ENCODE measurements at regions not wholly inside any gene's neighbourhood (a gene's known extent, or its start where the extent isn't known, plus 50 kb on each side); places are given as distances from the start of the nearest gene placed in this dataset.

DNA sequence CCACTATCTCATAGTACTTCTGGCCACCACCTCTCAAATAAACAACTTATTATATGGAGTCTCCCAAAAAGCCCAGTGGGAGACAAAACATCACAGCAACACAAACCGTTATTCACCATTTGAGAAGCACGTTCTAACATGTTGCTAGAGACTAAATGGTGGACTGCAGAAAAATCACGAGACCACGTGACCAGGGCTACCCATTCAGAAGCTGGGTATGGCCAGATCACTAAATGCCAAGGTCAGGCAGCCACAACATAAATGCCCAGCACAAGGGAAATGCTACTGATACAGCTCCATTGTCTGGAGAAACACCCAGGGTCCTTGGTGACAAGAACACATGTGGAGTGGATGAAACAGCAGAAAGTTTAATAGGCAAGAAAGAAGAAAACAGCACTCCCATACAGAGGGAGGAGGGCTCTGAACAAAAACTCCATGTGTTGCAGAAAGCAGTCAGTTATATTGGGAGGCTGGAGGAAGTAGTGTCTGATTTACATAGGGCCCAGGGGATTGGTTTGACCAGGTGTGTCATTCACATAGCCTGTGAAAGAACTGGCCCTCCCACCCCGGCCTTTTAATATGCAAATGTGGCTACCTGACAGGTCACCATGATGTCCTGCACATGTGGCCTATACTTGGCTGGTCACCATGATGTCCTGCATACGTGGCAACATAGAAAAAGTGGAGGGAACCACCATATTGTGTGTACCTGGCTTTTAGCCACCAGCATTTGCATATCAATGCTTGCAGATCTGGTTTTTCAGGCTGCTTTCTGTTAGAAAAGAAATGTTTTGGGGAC lies 97.2 kb downstream of the TRIM36 start:
- no peak for DNase-seq (ENCODE audit: low read depth)

GRCh38 chr5:115070737-115071136 lies 99.0 kb downstream of the TRIM36 start:
- no peak for DNase-seq (ENCODE audit: low read depth)

- peak; percentile 47 for DNase-seq (ENCODE audit: low read depth)
These were observed 100.4 kb downstream of the TRIM36 start for GRCh38 chr5:115069087-115069968.

DNA sequence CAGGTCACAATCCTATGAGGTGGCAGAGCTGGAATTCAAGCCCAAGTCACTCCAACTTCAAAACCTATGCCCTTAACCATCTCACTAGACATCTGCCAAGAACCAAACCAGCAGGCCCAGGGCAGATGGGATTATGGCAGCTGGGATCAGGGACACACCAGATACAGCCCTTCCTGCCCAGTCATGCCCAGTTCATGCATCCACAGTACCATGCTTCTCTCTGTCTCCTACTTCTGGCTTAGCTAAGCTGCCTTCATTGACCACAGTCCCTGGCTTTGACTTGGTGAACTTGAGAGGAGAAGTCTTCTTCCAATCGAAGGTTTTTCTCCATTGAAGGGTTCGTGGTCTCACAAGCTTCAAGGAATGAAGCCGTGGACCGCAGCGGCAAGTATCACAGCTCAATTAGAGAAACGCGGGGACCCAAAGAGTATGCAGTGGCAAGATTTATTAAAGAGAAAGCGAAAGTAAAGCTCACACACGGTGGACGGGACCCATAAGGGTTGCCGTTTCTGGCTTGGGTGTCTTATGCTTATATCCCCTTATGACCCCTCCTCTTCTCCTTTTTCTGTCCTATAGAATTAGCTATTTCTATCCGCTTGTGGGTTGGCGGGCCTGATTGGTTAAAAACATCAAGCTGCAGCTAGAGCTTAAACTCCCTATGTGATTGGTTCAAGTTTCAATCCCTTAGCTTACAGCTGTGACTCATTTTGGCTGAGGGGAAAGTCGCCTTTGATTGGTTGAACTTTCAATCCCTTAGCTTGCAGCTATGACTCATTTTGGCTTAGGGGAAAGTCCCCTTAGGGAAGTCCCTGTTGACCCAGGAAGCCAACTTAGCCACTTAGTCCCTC lies 101.2 kb downstream of the TRIM36 start:
- DNase-seq (ENCODE audit: low read depth): no peak

- no peak for DNase-seq (ENCODE audit: low read depth)
These were observed 105.3 kb downstream of the TRIM36 start for GRCh38 chr5:115064380-115064779.

- no peak for DNase-seq (ENCODE audit: low read depth)
These were observed 115.2 kb downstream of the TRIM36 start for GRCh38 chr5:115054387-115054951.

DNA sequence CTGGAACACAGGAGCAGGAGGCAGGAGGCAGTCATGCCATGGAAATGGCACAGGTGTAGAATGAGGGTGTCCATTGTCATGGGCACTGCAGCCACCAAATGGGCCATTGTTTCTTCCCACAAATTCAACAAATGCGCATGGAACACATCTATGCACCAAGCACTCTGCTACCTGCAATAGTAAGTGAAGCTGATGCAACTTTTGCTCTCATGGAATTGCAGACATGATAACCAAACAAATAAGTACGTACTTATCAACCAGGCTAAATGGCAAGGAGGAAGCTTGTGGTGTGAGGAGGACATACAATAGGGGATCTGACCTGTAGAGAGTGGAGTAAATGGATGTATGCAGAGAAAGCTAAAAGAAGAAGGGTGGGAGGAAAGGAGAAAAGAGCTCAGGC lies 116.8 kb downstream of the TRIM36 start:
- DNase-seq (ENCODE audit: low read depth): no peak

DNA sequence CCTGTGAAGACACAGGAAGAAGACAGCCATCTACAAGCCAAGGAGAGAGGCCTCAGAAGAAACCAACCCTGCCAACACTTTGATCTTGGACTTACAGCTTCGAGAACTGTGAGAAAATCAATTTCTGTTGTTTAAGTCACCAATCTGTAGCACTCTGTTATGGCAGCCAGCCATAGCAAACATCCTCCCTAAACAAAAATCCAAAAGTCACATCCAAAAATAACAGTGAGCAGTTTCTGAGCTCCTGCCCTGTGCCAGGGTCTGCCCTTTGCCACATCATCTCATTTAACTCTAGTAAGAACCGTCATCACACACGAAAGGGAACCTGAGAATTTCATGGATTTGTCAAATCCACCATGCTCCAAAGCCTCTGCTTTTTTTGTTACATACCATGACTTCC lies 118.8 kb downstream of the TRIM36 start:
- peak; percentile 13 for DNase-seq (ENCODE audit: low read depth)

DNA sequence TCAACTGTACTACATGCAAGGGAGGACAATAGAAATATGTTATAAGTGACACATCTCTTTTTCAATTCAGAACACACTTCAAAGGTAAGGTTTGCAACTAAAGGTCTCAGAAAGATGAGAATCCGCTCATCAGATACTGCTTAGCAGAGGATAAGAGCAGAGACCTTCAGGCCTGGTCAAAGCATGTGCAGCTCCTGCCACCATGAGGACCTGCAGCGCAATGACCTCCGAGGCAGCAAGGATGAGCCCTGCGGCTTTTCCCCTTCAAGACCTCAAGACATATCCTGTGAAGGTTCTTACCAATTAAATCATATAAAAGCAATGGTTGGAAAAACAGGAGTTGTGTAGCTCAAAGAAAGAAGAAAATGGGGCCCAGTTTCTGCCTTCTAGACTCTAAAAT lies 135.8 kb downstream of the TRIM36 start:
- DNase-seq (ENCODE audit: low read depth): no peak

GRCh38 chr5:115028557-115028956 lies 141.2 kb downstream of the TRIM36 start:
- no peak for DNase-seq (ENCODE audit: low read depth)

- no peak for DNase-seq (ENCODE audit: low read depth)
These were observed 144.8 kb downstream of the TRIM36 start for GRCh38 chr5:115024922-115025321.

GRCh38 chr5:115022303-115022702 lies 147.4 kb downstream of the TRIM36 start:
- DNase-seq (ENCODE audit: low read depth): no peak

GRCh38 chr5:115016646-115017045 lies 153.1 kb downstream of the TRIM36 start:
- DNase-seq (ENCODE audit: low read depth): no peak

GRCh38 chr5:114999176-114999575 lies 170.5 kb downstream of the TRIM36 start:
- no peak for DNase-seq (ENCODE audit: low read depth)

GRCh38 chr5:114989512-114989911 lies 180.2 kb downstream of the TRIM36 start:
- no peak for DNase-seq (ENCODE audit: low read depth)

- DNase-seq (ENCODE audit: low read depth): no peak
These were observed 181.6 kb downstream of the TRIM36 start for GRCh38 chr5:114988096-114988495.

DNA sequence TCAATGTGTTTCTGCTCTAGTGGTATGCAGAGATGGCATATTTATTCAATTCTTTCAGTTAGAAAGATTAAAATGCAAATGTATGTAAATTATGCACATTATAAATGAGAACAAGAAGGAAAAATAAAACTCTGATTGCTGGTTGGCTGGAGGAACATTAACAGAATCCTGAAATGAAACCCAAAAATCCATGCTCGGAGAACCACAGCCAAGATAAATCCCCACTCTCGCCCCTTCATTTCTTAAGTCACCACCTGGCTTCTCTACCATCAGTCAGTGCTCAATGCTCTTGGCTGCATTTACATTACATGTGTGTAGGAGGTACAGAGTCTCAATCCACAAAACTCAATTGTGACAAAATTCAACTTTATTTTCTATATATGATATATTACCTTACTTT lies 184.9 kb downstream of the TRIM36 start:
- no peak for DNase-seq (ENCODE audit: low read depth)

DNA sequence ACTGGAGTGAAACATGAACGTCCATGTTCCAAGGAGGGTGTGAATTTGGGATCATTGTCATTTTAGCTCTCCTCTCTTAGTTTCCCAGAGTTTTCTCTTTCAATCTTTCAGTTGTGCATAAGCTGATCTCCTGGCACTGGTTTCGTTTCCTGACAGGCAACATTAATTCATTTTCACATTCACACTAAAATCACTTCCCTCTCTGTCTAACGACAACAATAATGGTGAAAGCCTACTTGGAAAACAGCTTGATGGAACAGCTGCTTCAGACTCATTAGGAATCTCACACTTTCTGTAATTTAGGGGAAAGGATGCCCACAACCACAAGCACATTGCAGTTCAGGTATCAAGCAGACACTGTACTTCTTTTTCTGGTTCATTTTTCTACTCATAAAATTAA lies 188.6 kb downstream of the TRIM36 start:
- no peak for DNase-seq (ENCODE audit: low read depth)

DNA sequence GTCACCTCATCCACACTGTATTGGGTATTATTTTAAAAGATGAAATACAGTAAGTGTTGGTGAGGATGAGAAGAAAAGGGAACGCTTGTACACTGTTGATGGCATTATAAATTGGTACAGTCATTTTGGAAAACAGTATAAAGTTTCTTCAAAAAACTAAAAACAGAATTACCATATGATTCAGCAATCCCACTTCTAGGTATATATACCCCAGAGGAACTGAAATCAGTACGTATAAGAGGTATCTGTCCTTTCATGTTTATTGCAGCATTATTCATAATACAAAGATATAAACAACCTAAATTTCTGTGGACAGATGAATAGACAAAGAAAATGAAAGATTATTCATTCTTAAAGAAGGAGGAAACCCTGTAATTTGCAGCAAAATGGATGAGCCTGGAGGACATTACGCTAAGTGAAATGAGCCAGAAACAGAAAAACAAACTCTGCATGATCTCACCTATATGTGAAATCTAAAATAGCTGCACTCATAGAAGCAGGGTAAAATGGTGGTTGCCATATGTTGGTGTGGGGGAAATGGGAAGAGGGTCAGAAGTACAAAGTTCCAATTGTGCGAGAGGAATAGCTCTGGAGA lies 191.6 kb downstream of the TRIM36 start:
- DNase-seq (ENCODE audit: low read depth): no peak

- DNase-seq (ENCODE audit: low read depth): no peak
These were observed 200.2 kb downstream of the TRIM36 start for GRCh38 chr5:114969482-114969881.

DNA sequence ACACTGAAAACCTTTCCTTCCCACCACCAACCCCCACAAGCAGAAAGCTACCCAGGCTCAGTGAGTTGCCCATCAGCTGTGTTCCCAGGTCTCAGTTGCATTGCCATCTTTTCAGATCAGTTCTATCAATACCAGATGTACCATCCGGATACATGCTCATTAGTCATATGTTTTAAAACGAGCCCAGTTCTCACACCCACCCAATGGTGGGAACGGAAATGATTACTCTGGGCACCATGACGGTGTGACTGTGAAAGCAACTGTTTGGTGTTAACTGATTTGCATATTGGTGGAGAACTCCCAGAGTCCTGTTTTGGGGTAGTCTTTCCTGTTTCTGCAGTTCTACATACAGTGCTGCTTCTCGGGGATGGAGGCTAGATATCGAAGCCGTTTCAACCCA lies 212.3 kb downstream of the TRIM36 start:
- DNase-seq (ENCODE audit: low read depth): no peak

DNA sequence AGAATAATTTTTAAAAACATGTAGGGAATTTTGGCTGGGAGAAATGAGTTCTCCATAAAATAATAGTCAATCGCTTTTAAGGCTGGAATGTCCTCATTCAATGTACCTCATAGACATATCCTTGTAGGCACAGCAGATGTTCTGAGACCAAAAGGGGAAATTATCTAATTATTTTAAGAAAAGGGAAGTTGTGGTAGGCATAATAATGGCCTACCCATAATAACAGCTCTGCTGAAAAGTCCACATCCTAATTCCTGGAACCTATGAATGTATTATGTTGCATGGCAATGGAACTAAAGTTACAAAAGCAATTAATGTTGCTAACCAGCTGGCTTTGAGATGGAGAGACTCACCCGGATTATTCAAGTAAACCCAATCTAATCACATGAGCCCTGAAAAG lies 216.1 kb downstream of the TRIM36 start:
- no peak for DNase-seq (ENCODE audit: low read depth)

All from fibroblast of gingiva (primary cell).